Cardiac fibroblast (primary cell): ENCODE measurements at regions not wholly inside any gene's neighbourhood (a gene's known extent, or its start where the extent isn't known, plus 50 kb on each side); places are given as distances from the start of the nearest gene placed in this dataset.

Experiments
- DNase-seq, 2 donors: peaks; one replicate each; pipeline versions ENCODE4 v3.0.0 to v3.0.0-alpha.2; 2010; ENCODE audit warnings: low read depth in 2 of 2
- H3K4me3 ChIP-seq, 2 donors: replicated peaks in 1 of 2; 1 replicate in 1 of 2; 2 replicates in 1 of 2; pipeline ENCODE4 v1.5.1; 2011; ENCODE audit warnings: low read depth in 2 of 2, low read length in 2 of 2, mild to moderate bottlenecking in 2 of 2, moderate library complexity in 1 of 2
- TF ChIP-seq, protein P1 (sequence below): IDR thresholded peaks from one replicate; pipeline ENCODE4 v1.5.1; 2011; ENCODE audit warnings: low read depth, mild to moderate bottlenecking, low read length, inconsistent platforms

DNA sequence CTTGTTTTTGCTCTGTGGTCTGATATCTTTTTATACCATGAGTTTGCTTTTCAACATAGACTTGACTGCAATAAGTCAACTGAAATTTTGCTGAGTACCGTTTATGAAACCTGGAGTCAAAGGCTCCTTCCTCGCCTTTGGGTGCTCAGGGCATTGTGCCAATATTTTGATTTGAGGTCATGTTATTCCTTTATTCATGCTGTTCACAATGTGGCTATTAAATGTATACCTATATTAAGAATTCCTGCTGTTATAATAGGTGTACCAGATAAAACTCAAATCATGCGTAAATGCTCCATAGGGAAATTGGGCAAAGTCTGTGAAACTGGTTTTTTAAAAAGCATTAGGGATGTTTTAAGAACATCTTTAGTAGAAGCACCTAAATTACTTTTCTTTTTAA, 334.0 kb upstream of the NUDT12 start:
- no peak for DNase-seq
- TF ChIP-seq, protein P1, sequence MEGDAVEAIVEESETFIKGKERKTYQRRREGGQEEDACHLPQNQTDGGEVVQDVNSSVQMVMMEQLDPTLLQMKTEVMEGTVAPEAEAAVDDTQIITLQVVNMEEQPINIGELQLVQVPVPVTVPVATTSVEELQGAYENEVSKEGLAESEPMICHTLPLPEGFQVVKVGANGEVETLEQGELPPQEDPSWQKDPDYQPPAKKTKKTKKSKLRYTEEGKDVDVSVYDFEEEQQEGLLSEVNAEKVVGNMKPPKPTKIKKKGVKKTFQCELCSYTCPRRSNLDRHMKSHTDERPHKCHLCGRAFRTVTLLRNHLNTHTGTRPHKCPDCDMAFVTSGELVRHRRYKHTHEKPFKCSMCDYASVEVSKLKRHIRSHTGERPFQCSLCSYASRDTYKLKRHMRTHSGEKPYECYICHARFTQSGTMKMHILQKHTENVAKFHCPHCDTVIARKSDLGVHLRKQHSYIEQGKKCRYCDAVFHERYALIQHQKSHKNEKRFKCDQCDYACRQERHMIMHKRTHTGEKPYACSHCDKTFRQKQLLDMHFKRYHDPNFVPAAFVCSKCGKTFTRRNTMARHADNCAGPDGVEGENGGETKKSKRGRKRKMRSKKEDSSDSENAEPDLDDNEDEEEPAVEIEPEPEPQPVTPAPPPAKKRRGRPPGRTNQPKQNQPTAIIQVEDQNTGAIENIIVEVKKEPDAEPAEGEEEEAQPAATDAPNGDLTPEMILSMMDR = no peak
- H3K4me3 ChIP-seq = no peak overlapping the region

DNA sequence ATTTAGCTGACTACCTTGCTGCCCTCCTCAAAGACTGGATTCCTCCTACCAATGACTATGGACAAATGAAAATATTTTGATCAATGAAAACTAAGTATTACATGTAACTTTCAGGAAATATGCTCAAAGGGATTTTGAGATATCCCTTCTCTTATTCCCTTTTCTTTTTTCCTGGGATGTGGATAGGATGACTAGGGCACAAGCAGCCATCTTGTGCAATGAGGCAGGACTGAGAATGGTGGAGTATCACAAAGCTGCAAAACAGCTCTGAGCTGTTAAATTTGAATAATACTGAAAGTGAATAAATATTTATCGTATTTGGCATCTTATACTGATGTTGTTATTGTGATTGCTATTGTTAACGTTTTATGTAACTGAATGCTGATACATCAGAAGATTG, 333.1 kb upstream of the NUDT12 start:
- TF ChIP-seq, protein P1 = no peak
- DNase-seq = no peak
- H3K4me3 ChIP-seq = no peak overlapping the region

DNA sequence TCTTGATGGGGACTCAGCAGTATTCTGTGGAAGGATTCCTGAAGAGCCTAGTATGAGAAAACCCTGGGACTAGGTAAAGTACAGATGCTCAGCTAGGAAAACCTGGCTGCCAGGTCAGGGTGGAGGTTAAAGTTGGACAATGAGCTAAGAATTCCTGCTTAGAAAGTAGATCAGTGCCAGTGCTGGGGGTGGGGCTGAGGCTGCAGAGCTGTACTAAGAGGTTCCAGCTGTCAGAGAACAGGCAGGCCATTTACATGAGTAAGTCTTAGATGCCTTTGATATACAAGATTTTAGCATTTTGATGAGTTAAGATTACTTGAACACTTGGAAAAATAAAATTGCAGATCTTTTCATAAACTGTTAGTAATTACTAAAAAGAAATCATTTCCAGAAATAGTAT, 332.3 kb upstream of the NUDT12 start:
- TF ChIP-seq, protein P1 = no peak
- no peak for DNase-seq

DNA sequence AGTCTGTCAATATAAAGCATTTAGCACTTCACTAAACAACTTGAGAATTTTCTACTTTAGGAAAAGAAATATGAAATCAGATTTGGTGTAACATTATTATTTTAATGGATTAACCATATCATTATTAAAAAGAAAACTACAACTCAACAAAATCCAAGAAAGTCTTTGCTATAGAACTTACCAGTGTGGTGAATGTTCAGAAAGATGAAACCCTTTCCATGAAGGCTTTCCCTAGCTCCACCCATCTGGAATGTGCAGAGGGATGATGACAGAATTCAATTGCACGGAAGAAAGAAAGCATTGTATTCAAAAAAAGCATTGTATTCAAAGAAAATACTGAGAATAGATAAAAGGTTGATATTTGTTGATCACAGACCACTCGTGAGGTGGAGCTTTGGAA, 328.6 kb upstream of the NUDT12 start:
- DNase-seq = no peak
- H3K4me3 ChIP-seq = no peak overlapping the region
- TF ChIP-seq, protein P1 = no peak

More for the DNA sequence above, 332.3 kb upstream of the NUDT12 start:
- no peak overlapping the region for H3K4me3 ChIP-seq

GRCh38 chr5:103890313-103890712, 327.7 kb upstream of the NUDT12 start:
- no peak overlapping the region for H3K4me3 ChIP-seq
- TF ChIP-seq, protein P1 = no peak
- DNase-seq = no peak

DNA sequence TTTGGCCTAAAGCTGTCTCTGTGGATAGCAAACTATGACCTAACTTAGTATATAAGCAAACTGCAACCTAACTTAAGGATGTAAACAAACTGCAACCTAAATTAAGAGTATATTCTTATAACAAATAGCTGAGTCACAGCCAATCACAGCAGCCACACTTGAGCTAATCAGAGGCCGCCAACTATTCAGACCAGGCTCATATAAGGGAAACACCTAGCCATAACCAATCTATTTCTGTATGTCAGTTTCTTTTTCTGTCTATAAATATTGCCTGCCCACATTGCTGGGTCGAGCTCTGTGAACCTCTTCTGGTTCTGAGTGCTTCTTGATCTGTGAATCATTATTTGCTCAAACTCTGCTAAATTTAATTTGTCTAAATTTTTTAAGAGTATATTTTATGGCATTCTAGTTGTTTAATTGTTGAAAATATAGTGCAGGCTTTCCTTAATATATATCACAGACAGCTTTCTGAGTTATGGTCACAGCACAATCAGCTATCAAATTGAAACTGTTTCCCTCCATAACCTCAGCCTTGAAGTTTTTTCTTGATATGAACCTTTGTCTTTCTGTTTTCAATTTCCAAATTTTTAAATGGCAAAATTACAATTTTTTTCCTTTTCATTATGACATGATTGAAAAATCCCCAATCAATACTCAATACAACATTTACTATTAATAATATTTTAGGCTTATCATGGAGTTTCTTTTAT, 327.1 kb upstream of the NUDT12 start:
- TF ChIP-seq, protein P1 = no peak
- DNase-seq = no peak
- H3K4me3 ChIP-seq = no peak overlapping the region

DNA sequence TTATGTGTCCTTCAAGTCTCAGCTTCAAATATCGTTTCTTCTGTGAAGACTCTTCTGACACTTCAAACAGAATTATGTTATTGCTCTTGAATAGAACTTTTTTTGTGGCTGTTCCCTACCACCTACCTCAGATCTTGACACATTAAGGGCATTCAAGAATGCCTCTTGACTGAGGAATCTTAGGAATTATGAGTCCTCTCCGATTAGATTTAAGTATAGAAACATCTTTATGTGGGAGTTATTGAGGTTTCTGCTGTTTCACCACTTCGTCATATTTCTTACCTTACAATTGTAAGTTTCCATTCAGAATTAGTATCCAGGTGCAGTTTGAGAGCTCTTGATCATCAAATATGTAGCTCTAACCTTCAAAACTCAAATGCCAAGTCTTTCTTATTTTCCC, 324.2 kb upstream of the NUDT12 start:
- no peak overlapping the region for H3K4me3 ChIP-seq
- TF ChIP-seq, protein P1 = no peak
- no peak for DNase-seq
